ENCODE measurements at regions not wholly inside any gene's neighbourhood (a gene's known extent, or its start where the extent isn't known, plus 50 kb on each side); places are given as distances from the start of the nearest gene placed in this dataset.

DNA sequence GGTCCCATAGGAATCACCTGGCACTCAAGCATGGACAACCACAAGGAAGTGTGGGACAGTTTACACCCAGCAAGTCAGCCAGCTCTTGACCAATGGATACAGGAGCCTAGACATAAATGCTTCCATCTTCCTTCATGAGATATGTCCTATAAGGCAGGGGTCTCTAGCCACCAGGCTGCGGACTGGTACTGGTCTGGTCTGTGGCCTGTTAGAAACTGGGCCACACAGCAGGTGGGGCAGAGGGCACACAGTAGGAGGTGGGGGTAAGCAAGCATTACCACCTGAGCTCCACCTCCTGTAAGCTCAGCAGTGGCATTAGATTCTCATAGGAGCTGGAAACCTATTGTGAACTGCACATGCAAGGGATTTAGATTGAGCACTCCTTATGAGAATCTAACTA is 437.1 kb downstream of the CD109 start:
- no peaks in the 10 kb centered on the region for H3K36me3 ChIP-seq (ENCODE audit: control insufficient read depth, insufficient read depth, low read length)

DNA sequence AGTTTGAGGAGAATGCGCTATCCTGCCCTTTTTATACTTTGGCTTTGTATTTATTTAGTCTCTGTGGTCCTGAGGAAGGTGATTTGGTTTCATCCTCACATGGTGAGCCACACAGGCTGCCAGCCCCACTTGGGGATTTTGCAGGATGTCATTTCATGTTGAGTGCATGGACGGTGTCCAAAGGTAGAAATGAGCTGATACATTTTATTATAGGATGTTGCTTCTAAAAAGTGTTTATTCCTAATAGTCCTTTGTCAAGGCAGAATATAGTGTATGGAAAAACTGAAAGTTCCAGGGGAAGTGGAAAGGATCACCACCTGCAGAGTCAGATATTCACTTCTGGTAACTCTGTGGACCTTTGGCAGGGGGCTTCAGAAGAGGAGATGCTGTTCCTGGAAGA is 434.6 kb downstream of the CD109 start:
- H3K9ac ChIP-seq (ENCODE audit: low read length) = no peak overlapping the region
- H3K36me3 ChIP-seq (ENCODE audit: control insufficient read depth, insufficient read depth, low read length) = no peaks in the 10 kb centered on the region
- H3K4me3 ChIP-seq (ENCODE audit: low read length) = no peak overlapping the region
- H3K4me1 ChIP-seq (ENCODE audit: control insufficient read depth, insufficient read depth, low read length) = no peaks in the 10 kb centered on the region
- H3K27me3 ChIP-seq (ENCODE audit: control insufficient read depth, insufficient read depth, low read length) = no peaks in the 10 kb centered on the region
- no peak overlapping the region for H3K27ac ChIP-seq (ENCODE audit: low read depth, low read length)

More for the DNA sequence above, 437.1 kb downstream of the CD109 start:
- H3K4me1 ChIP-seq (ENCODE audit: control insufficient read depth, insufficient read depth, low read length) = no peaks in the 10 kb centered on the region
- H3K9ac ChIP-seq (ENCODE audit: low read length) = no peak overlapping the region
- H3K27ac ChIP-seq (ENCODE audit: low read depth, low read length) = no peak overlapping the region
- no peak overlapping the region for H3K4me3 ChIP-seq (ENCODE audit: low read length)
- H3K27me3 ChIP-seq (ENCODE audit: control insufficient read depth, insufficient read depth, low read length) = no peaks in the 10 kb centered on the region

DNA sequence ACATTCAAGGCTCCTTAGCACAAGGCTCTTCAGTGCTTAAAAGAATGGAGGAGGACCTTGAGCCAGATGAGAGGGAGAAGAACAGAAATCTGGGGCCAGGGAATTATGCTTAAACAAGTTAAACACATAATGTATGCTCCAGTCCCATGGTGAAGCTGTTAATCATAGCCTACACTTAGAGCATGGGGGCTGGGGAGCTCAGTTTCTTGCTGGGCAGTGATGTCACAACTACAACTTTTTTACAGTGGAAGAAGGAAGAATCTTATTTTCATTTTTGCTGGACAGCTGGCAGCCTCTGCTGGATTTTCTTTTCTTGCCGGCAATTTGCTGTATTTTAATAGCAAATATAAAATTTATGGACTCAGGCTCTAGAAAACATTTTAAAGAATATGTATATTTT is 432.5 kb downstream of the CD109 start:
- H3K4me3 ChIP-seq (ENCODE audit: low read length) = no peak overlapping the region
- H3K4me1 ChIP-seq (ENCODE audit: control insufficient read depth, insufficient read depth, low read length) = no peaks in the 10 kb centered on the region
- H3K27me3 ChIP-seq (ENCODE audit: control insufficient read depth, insufficient read depth, low read length) = no peaks in the 10 kb centered on the region
- H3K27ac ChIP-seq (ENCODE audit: low read depth, low read length) = no peak overlapping the region
- no peak overlapping the region for H3K9ac ChIP-seq (ENCODE audit: low read length)
- H3K36me3 ChIP-seq (ENCODE audit: control insufficient read depth, insufficient read depth, low read length) = no peaks in the 10 kb centered on the region

DNA sequence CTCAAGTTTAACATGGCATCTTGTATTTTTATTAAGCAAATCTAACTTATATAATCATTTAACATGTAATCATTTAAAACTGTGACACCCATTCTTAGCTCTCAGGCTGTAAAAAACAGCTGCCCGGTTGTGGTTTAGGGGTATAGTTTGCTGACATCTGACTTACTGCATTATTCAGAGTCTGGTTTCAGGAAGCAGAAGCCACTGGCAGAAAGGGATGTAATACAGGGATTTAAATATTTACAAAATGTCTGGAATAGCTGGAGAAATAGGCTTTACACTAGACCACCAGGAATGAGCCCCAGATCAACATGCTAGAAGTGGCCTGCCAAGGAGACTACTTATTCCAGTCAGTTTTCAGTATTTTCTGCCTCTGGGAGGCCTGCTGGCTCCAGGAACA is 421.1 kb downstream of the CD109 start:
- no peak overlapping the region for H3K27ac ChIP-seq (ENCODE audit: low read depth, low read length)
- H3K36me3 ChIP-seq (ENCODE audit: control insufficient read depth, insufficient read depth, low read length) = no peaks in the 10 kb centered on the region
- H3K9ac ChIP-seq (ENCODE audit: low read length) = no peak overlapping the region
- no peak overlapping the region for H3K4me3 ChIP-seq (ENCODE audit: low read length)
- no peaks in the 10 kb centered on the region for H3K27me3 ChIP-seq (ENCODE audit: control insufficient read depth, insufficient read depth, low read length)
- H3K4me1 ChIP-seq (ENCODE audit: control insufficient read depth, insufficient read depth, low read length) = no peaks in the 10 kb centered on the region

DNA sequence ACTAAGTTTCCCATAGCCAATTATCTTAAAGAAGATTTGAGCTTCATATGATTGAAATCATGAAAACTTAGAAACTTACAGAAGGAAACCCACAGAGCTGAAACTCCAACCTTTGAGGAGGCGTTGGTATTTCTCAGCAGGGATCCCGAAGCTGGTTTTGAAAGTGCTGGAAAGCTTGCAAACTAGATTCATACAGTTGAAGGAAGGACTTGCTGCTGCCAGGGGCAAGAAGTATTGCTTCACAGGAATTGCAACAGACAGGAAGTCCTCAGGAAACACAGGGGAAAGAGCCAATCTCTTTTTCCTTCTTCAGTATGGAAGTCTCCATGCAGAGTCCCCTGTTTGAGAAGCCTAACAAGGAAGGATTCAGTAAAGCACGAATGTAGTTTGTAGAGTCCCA is 419.7 kb downstream of the CD109 start:
- Histone ChIP-seq H3K4me3 (ENCODE audit: low read length) (no peak overlapping the region), H3K4me1 (ENCODE audit: control insufficient read depth, insufficient read depth, low read length) (no peaks in the 10 kb centered on the region), H3K27me3 (ENCODE audit: control insufficient read depth, insufficient read depth, low read length) (no peaks in the 10 kb centered on the region), H3K9ac (ENCODE audit: low read length) (no peak overlapping the region), H3K36me3 (ENCODE audit: control insufficient read depth, insufficient read depth, low read length) (no peaks in the 10 kb centered on the region), H3K27ac (ENCODE audit: low read depth, low read length) (no peak overlapping the region)

DNA sequence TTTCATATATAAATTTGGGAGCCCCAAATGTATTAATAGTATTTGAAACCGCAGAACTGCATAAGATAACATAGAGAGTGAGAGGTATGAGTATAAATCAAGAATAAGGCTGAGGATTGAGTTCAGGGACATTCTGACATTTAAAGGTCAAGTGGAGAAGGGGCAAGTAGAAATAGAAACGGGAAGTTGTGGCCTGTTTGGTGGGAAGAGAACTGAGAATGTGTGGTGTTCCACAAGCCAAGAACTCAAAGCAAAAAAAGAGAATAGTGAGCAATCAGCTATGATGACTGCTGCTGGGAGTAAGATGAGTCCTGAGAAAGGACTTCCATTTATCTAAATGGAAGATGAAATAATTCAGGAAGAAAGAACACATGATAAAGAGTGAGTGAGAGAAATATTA is 418.4 kb downstream of the CD109 start:
- H3K4me3 ChIP-seq (ENCODE audit: low read length) = no peak overlapping the region

DNA sequence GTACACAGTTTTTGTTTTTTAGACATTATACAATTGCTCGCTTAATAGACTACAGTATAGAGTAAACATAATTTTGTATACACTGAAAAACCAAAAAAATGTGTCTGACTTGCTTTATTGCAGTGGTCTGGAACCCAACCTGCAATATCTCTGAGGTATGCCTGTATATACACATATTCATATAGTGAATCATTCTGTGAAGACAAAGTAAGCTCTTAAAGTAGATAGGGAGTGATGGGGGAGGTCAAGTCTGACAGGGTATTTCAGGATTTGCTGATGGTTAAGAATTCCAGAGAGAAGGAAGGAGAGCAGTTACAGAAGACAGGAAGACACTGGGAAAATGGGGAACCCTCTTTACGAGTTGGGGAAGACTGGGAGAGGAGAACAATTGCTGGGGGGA is 417.9 kb downstream of the CD109 start:
- Histone ChIP-seq H3K4me3 (ENCODE audit: low read length) (no peak overlapping the region), H3K36me3 (ENCODE audit: control insufficient read depth, insufficient read depth, low read length) (no peaks in the 10 kb centered on the region), H3K27me3 (ENCODE audit: control insufficient read depth, insufficient read depth, low read length) (no peaks in the 10 kb centered on the region), H3K27ac (ENCODE audit: low read depth, low read length) (no peak overlapping the region), H3K9ac (ENCODE audit: low read length) (no peak overlapping the region), H3K4me1 (ENCODE audit: control insufficient read depth, insufficient read depth, low read length) (no peaks in the 10 kb centered on the region)

More for the DNA sequence above, 418.4 kb downstream of the CD109 start:
- Histone ChIP-seq H3K27ac (ENCODE audit: low read depth, low read length) (no peak overlapping the region), H3K36me3 (ENCODE audit: control insufficient read depth, insufficient read depth, low read length) (no peaks in the 10 kb centered on the region), H3K4me1 (ENCODE audit: control insufficient read depth, insufficient read depth, low read length) (no peaks in the 10 kb centered on the region), H3K27me3 (ENCODE audit: control insufficient read depth, insufficient read depth, low read length) (no peaks in the 10 kb centered on the region), H3K9ac (ENCODE audit: low read length) (no peak overlapping the region)

DNA sequence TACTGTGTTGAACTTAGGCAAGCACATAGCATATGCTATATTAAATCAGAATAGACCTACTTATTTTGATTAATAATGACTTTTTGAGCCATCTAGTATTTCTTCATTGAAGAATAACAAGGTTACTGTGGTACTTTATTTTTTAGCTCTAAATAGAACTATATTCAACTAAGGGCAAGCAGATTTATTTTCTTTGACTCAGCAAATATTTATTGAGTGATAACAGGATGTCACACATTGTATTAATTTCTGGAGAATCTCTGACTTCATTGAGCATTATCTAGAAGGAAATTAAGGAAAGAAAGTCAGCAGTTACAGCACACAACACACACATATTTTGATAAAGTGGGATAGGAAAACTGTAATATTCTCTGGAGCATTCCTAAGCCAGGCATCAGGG is 407.4 kb downstream of the CD109 start:
- Histone ChIP-seq H3K27me3 (ENCODE audit: control insufficient read depth, insufficient read depth, low read length) (no peaks in the 10 kb centered on the region), H3K27ac (ENCODE audit: low read depth, low read length) (no peak overlapping the region), H3K36me3 (ENCODE audit: control insufficient read depth, insufficient read depth, low read length) (no peaks in the 10 kb centered on the region), H3K4me1 (ENCODE audit: control insufficient read depth, insufficient read depth, low read length) (no peaks in the 10 kb centered on the region), H3K9ac (ENCODE audit: low read length) (no peak overlapping the region), H3K4me3 (ENCODE audit: low read length) (no peak overlapping the region)

DNA sequence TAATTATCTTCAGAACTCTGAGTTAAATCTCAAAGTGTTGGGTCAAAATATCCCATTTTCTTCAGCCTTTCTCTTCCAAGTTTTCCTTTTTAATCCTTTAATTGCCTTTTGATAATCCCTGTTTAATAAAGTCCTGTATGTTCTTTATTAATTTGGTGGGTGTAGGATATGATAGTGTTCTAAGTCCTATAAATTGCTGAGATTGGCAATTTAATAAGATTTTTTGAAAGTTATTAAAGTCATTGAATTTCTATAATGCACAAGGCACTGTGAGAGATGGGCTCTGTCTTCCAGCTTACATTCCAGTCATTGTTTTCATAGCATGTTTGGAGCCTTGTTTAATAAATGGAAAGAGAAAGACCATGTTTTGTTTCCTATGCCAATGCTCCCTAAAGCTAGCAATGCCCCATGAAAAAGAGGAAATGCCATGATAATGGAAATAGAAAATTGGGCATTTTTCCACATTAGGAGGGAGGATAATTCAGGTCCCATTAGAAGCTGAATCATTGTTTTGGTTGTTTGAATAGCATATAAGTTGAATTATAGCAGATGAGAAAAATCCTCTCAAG is 404.8 kb downstream of the CD109 start:
- Histone ChIP-seq H3K27me3 (ENCODE audit: control insufficient read depth, insufficient read depth, low read length) (no peaks in the 10 kb centered on the region), H3K4me3 (ENCODE audit: low read length) (no peak overlapping the region), H3K9ac (ENCODE audit: low read length) (no peak overlapping the region), H3K36me3 (ENCODE audit: control insufficient read depth, insufficient read depth, low read length) (no peaks in the 10 kb centered on the region), H3K4me1 (ENCODE audit: control insufficient read depth, insufficient read depth, low read length) (no peaks in the 10 kb centered on the region), H3K27ac (ENCODE audit: low read depth, low read length) (no peak overlapping the region)

DNA sequence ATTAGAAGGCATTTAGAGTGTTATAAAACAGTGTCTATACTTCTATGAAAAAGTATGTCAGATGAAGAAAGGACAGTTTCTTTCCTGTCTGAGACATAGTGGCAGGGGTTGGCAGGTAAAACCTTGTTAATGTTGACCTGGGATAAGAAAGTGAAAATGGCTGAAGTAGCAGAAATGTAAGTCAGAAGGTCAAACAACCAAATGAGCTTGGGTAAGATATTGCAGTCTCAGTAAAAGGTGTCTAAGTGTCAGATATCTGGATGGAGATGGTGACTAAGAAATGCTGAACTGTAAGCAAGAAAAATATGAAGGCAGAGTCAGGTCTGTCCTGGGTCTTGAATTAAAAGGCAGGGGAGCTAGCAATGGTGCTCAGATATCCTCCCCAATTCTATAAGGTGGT is 400.3 kb downstream of the CD109 start:
- Histone ChIP-seq H3K27ac (ENCODE audit: low read depth, low read length) (no peak overlapping the region), H3K4me3 (ENCODE audit: low read length) (no peak overlapping the region), H3K4me1 (ENCODE audit: control insufficient read depth, insufficient read depth, low read length) (peaks cover 8% of the 10 kb centered on the region), H3K9ac (ENCODE audit: low read length) (no peak overlapping the region), H3K36me3 (ENCODE audit: control insufficient read depth, insufficient read depth, low read length) (no peaks in the 10 kb centered on the region), H3K27me3 (ENCODE audit: control insufficient read depth, insufficient read depth, low read length) (no peaks in the 10 kb centered on the region)

DNA sequence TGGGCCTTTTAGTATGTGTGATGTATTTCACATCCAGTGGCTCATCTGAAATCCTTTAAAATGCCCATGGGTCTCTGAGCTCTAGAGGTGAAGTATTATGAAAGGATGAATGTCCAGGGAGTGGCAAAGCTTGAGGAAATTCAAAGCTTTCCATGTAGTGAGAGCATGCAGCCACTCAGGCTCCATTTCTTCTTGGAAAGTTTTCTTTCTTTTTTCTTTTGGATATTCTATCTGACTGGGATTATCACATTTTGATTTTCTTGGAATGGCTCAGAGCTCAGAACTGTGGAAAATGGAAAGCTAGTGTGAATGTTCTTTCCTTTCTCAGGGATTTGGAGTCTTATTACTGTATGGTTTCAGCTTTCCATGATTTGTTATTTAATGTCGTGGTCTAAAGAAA is 397.4 kb downstream of the CD109 start:
- H3K9ac ChIP-seq (ENCODE audit: low read length) = no peak overlapping the region
- H3K4me3 ChIP-seq (ENCODE audit: low read length) = no peak overlapping the region
- H3K36me3 ChIP-seq (ENCODE audit: control insufficient read depth, insufficient read depth, low read length) = no peaks in the 10 kb centered on the region
- no peak overlapping the region for H3K27ac ChIP-seq (ENCODE audit: low read depth, low read length)
- no peaks in the 10 kb centered on the region for H3K27me3 ChIP-seq (ENCODE audit: control insufficient read depth, insufficient read depth, low read length)
- H3K4me1 ChIP-seq (ENCODE audit: control insufficient read depth, insufficient read depth, low read length) = peaks cover 10% of the 10 kb centered on the region

DNA sequence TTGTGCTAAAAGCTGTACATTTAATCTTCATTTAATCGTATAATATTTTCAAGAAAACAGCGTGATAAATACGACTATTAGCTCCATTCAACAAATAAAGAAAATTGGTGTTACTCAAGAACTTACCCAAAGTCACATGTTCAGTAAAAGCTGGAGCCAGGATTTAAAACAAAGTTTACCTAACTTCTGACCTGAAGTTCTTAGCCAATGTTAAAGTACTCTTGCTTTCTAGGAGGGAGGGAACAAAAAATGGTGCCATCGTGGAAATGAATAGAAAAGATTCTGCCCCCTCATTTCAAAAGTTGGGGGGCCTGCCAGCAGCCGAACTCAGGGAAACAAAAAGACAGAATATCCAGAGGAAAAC is 395.8 kb downstream of the CD109 start:
- Histone ChIP-seq H3K9ac (ENCODE audit: low read length) (no peak overlapping the region), H3K27me3 (ENCODE audit: control insufficient read depth, insufficient read depth, low read length) (no peaks in the 10 kb centered on the region), H3K4me1 (ENCODE audit: control insufficient read depth, insufficient read depth, low read length) (peaks cover 10% of the 10 kb centered on the region), H3K4me3 (ENCODE audit: low read length) (no peak overlapping the region), H3K36me3 (ENCODE audit: control insufficient read depth, insufficient read depth, low read length) (no peaks in the 10 kb centered on the region), H3K27ac (ENCODE audit: low read depth, low read length) (no peak overlapping the region)

DNA sequence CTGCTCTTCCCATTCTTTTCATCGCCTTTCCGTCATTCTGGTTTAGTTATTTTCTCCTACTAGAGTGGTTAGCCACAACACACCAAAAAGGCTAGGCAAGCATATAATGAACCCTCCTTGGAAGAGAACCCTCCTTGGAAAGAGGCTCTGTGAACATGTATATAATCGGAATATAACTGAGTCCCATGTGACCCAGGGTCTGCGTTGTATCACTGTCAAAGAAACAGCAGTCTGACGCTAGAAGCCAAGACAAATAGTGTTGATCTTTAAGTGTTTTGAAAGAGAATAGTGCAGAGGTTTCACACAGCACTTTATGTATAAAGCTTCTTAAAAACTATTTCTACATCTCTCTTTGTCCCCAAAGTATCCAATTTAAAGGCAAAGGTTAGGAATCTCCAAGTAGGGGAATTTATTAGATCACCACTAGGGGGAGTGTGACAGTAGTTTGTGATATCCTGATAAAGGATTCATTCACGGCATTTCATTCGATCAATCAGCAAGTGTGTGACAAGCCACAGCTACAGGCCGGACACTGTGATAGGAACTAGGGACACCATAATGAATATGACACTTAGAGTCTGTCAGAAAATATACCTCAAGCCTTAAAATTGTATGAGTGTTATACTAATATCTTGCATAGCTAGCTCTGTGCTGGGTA is 395.3 kb downstream of the CD109 start:
- Histone ChIP-seq H3K36me3 (ENCODE audit: control insufficient read depth, insufficient read depth, low read length) (no peaks in the 10 kb centered on the region), H3K27me3 (ENCODE audit: control insufficient read depth, insufficient read depth, low read length) (no peaks in the 10 kb centered on the region), H3K4me1 (ENCODE audit: control insufficient read depth, insufficient read depth, low read length) (peaks cover 10% of the 10 kb centered on the region), H3K9ac (ENCODE audit: low read length) (no peak overlapping the region), H3K4me3 (ENCODE audit: low read length) (no peak overlapping the region), H3K27ac (ENCODE audit: low read depth, low read length) (peak overlapping the region; percentile 51)
